ENCODE measurements at regions not wholly inside any gene's neighbourhood (a gene's known extent, or its start where the extent isn't known, plus 50 kb on each side); places are given as distances from the start of the nearest gene placed in this dataset.

GRCh38 chr13:99819967-99820366 lies 151.6 kb downstream of the ZIC5 start:
- FAIRE-seq (no peak), DNase-seq (ENCODE audit: insufficient read length, low spot score) (no peak)
- TF ChIP-seq POU2F2 (IDR thresholded peaks at IDR 0.05; ENCODE audit: low read depth, low read length) (no peak), PAX5 (IDR thresholded peaks at IDR 0.05; ENCODE audit: insufficient read depth, low read length, severe bottlenecking) (no peak), POLR2A (IDR thresholded peaks at IDR 0.05; ENCODE audit: low read depth, low read length) (no peak), POLR2AphosphoS5 (IDR thresholded peaks at IDR 0.05; ENCODE audit: low read depth, low read length) (no peak), SPI1 (IDR thresholded peaks at IDR 0.05; ENCODE audit: low read depth, low read length) (no peak), TAF1 (IDR thresholded peaks at IDR 0.05; ENCODE audit: low read depth, low read length) (no peak)

GRCh38 chr13:99816321-99816720 lies 155.2 kb downstream of the ZIC5 start:
- DNase-seq (ENCODE audit: insufficient read length, low spot score) = no peak
- no peak for TF ChIP-seq POLR2AphosphoS5 (IDR thresholded peaks at IDR 0.05; ENCODE audit: low read depth, low read length)
- TF ChIP-seq TAF1 (IDR thresholded peaks at IDR 0.05; ENCODE audit: low read depth, low read length) = no peak
- no peak for TF ChIP-seq POLR2A (IDR thresholded peaks at IDR 0.05; ENCODE audit: low read depth, low read length)
- TF ChIP-seq POU2F2 (IDR thresholded peaks at IDR 0.05; ENCODE audit: low read depth, low read length) = no peak
- TF ChIP-seq PAX5 (IDR thresholded peaks at IDR 0.05; ENCODE audit: insufficient read depth, low read length, severe bottlenecking) = no peak
- no peak for TF ChIP-seq SPI1 (IDR thresholded peaks at IDR 0.05; ENCODE audit: low read depth, low read length)
- no peak for FAIRE-seq

GRCh38 chr13:99813336-99814095 lies 158.1 kb downstream of the ZIC5 start:
- TF ChIP-seq POU2F2 (IDR thresholded peaks at IDR 0.05; ENCODE audit: low read depth, low read length) (no peak), POLR2AphosphoS5 (IDR thresholded peaks at IDR 0.05; ENCODE audit: low read depth, low read length) (no peak), POLR2A (IDR thresholded peaks at IDR 0.05; ENCODE audit: low read depth, low read length) (no peak), SPI1 (IDR thresholded peaks at IDR 0.05; ENCODE audit: low read depth, low read length) (no peak)
- no peak for DNase-seq (ENCODE audit: insufficient read length, low spot score)
- no peak for FAIRE-seq

- FAIRE-seq (no peak), DNase-seq (ENCODE audit: insufficient read length, low spot score) (no peak)
- TF ChIP-seq POLR2AphosphoS5 (IDR thresholded peaks at IDR 0.05; ENCODE audit: low read depth, low read length) = no peak
- no peak for TF ChIP-seq POU2F2 (IDR thresholded peaks at IDR 0.05; ENCODE audit: low read depth, low read length)
- no peak for TF ChIP-seq TAF1 (IDR thresholded peaks at IDR 0.05; ENCODE audit: low read depth, low read length)
- TF ChIP-seq POLR2A (IDR thresholded peaks at IDR 0.05; ENCODE audit: low read depth, low read length) = no peak
- TF ChIP-seq PAX5 (IDR thresholded peaks at IDR 0.05; ENCODE audit: insufficient read depth, low read length, severe bottlenecking) = no peak
Measured at GRCh38 chr13:99812625-99813024, 158.9 kb downstream of the ZIC5 start.

- FAIRE-seq (no peak), DNase-seq (ENCODE audit: insufficient read length, low spot score) (no peak)
Measured at GRCh38 chr13:99811067-99811700, 160.4 kb downstream of the ZIC5 start.

GRCh38 chr13:99809926-99810325 lies 161.6 kb downstream of the ZIC5 start:
- FAIRE-seq (no peak), DNase-seq (ENCODE audit: insufficient read length, low spot score) (no peak)
- no peak for TF ChIP-seq POLR2A (IDR thresholded peaks at IDR 0.05; ENCODE audit: low read depth, low read length)
- TF ChIP-seq POLR2AphosphoS5 (IDR thresholded peaks at IDR 0.05; ENCODE audit: low read depth, low read length) = no peak
- no peak for TF ChIP-seq POU2F2 (IDR thresholded peaks at IDR 0.05; ENCODE audit: low read depth, low read length)

More at GRCh38 chr13:99811067-99811700, 160.4 kb downstream of the ZIC5 start:
- TF ChIP-seq SPI1 (IDR thresholded peaks at IDR 0.05; ENCODE audit: low read depth, low read length) (no peak), TAF1 (IDR thresholded peaks at IDR 0.05; ENCODE audit: low read depth, low read length) (no peak), POU2F2 (IDR thresholded peaks at IDR 0.05; ENCODE audit: low read depth, low read length) (no peak), PAX5 (IDR thresholded peaks at IDR 0.05; ENCODE audit: insufficient read depth, low read length, severe bottlenecking) (no peak), POLR2A (IDR thresholded peaks at IDR 0.05; ENCODE audit: low read depth, low read length) (no peak)

GRCh38 chr13:99809496-99809895 lies 162.1 kb downstream of the ZIC5 start:
- FAIRE-seq (no peak), DNase-seq (ENCODE audit: insufficient read length, low spot score) (no peak)
- TF ChIP-seq POU2F2 (IDR thresholded peaks at IDR 0.05; ENCODE audit: low read depth, low read length) (no peak), PAX5 (IDR thresholded peaks at IDR 0.05; ENCODE audit: insufficient read depth, low read length, severe bottlenecking) (no peak)

GRCh38 chr13:99808786-99809185 lies 162.8 kb downstream of the ZIC5 start:
- DNase-seq (ENCODE audit: insufficient read length, low spot score) = no peak
- no peak for TF ChIP-seq POU2F2 (IDR thresholded peaks at IDR 0.05; ENCODE audit: low read depth, low read length)
- TF ChIP-seq PAX5 (IDR thresholded peaks at IDR 0.05; ENCODE audit: insufficient read depth, low read length, severe bottlenecking) = no peak
- no peak for TF ChIP-seq POLR2AphosphoS5 (IDR thresholded peaks at IDR 0.05; ENCODE audit: low read depth, low read length)
- no peak for TF ChIP-seq SPI1 (IDR thresholded peaks at IDR 0.05; ENCODE audit: low read depth, low read length)
- TF ChIP-seq POLR2A (IDR thresholded peaks at IDR 0.05; ENCODE audit: low read depth, low read length) = no peak
- TF ChIP-seq TAF1 (IDR thresholded peaks at IDR 0.05; ENCODE audit: low read depth, low read length) = no peak
- FAIRE-seq = no peak

- DNase-seq (ENCODE audit: insufficient read length, low spot score) (no peak), FAIRE-seq (no peak)
- TF ChIP-seq POLR2A (IDR thresholded peaks at IDR 0.05; ENCODE audit: low read depth, low read length) = no peak
- TF ChIP-seq TAF1 (IDR thresholded peaks at IDR 0.05; ENCODE audit: low read depth, low read length) = no peak
- TF ChIP-seq POLR2AphosphoS5 (IDR thresholded peaks at IDR 0.05; ENCODE audit: low read depth, low read length) = no peak
- TF ChIP-seq PAX5 (IDR thresholded peaks at IDR 0.05; ENCODE audit: insufficient read depth, low read length, severe bottlenecking) = no peak
- TF ChIP-seq POU2F2 (IDR thresholded peaks at IDR 0.05; ENCODE audit: low read depth, low read length) = no peak
- no peak for TF ChIP-seq SPI1 (IDR thresholded peaks at IDR 0.05; ENCODE audit: low read depth, low read length)
Measured at GRCh38 chr13:99806671-99807070, 164.9 kb downstream of the ZIC5 start.

GRCh38 chr13:99805361-99805760 lies 166.2 kb downstream of the ZIC5 start:
- DNase-seq (ENCODE audit: insufficient read length, low spot score) = no peak
- FAIRE-seq = no peak
- no peak for TF ChIP-seq SPI1 (IDR thresholded peaks at IDR 0.05; ENCODE audit: low read depth, low read length)
- TF ChIP-seq POLR2A (IDR thresholded peaks at IDR 0.05; ENCODE audit: low read depth, low read length) = no peak
- no peak for TF ChIP-seq POLR2AphosphoS5 (IDR thresholded peaks at IDR 0.05; ENCODE audit: low read depth, low read length)
- TF ChIP-seq PAX5 (IDR thresholded peaks at IDR 0.05; ENCODE audit: insufficient read depth, low read length, severe bottlenecking) = no peak
- TF ChIP-seq POU2F2 (IDR thresholded peaks at IDR 0.05; ENCODE audit: low read depth, low read length) = no peak
- no peak for TF ChIP-seq TAF1 (IDR thresholded peaks at IDR 0.05; ENCODE audit: low read depth, low read length)
